ENCODE measurements at regions not wholly inside any gene's neighbourhood (a gene's known extent, or its start where the extent isn't known, plus 50 kb on each side); places are given as distances from the start of the nearest gene placed in this dataset.

DNA sequence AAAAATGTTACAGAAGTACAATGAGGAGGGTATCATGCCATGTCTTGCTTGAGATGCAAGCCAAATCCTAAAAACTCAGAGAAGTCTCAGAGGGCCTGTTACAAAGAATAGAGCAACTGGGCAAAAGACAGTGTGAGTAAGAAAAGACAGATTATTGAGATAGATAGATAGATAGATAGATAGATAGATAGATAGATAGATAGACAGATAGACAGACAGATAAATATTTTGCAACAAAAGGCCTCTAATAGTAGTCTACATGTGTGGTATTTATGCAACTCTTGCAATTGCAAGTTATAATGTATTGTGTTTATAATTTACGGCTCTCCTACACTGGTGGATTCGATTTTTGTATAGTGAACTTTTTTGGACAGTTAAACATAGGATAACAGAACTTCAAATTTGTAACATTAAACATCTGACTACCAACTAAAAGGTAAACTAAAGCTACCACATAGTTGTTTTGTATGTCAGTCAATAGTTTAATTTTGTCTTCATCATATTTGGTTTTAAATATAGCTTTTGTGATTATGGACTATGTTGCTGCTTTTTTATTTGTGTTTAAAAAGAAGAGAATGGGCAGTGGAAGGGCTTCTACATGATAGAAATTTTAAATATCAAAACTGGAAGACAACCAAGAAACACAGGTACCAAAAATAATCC, 740.7 kb upstream of the LRRTM4 start:
- TF ChIP-seq CTCF (IDR thresholded peaks at IDR 0.05; ENCODE audit: low read length): no peak
- TF ChIP-seq EZH2 (IDR thresholded peaks at IDR 0.05; ENCODE audit: borderline replicate concordance, low read length): no peak

Data from OCI-LY1 (cell line).